Esophagus squamous epithelium (tissue), 5 donors: ENCODE measurements at regions not wholly inside any gene's neighbourhood (a gene's known extent, or its start where the extent isn't known, plus 50 kb on each side); places are given as distances from the start of the nearest gene placed in this dataset.

Experiments
- DNase-seq: peaks from one replicate; lab custom pipeline; 2025; lab: John Stamatoyannopoulos, UW
- H3K27ac ChIP-seq, 4 donors: fragments of 200-600 bp; sonication (generic); one replicate each; pipeline ENCODE4 v1.5.1; 2016 to 2019; ENCODE audit warnings: mild to moderate bottlenecking in 1 of 4
- H3K27me3 ChIP-seq, 4 donors: fragments of 200-600 bp; sonication (generic); 1 replicate in 3 of 4; 2 replicates in 1 of 4; pipeline versions ENCODE4 v1.5.1 to v1.6.0; 2017 to 2021; ENCODE audit warnings: antibody characterized with exemption in 1 of 4
- H3K36me3 ChIP-seq, 3 donors: fragments of 200-600 bp; sonication (generic); one replicate each; pipeline ENCODE4 v1.5.1; 2016 to 2019
- H3K4me1 ChIP-seq, 3 donors: fragments of 200-600 bp; sonication (generic); one replicate each; pipeline ENCODE4 v1.5.1; 2017 to 2019
- H3K4me3 ChIP-seq, 4 donors: fragments of 200-600 bp; sonication (generic); 1 replicate in 3 of 4; 2 replicates in 1 of 4; pipeline ENCODE4 v1.5.1; 2016 to 2019; ENCODE audit warnings: mild to moderate bottlenecking in 2 of 4, moderate library complexity in 1 of 4
- H3K9me3 ChIP-seq, 3 donors: fragments of 200-600 bp; sonication (generic); one replicate each; pipeline ENCODE4 v1.5.1; 2016 to 2019
- CTCF ChIP-seq, 6 experiments: fragments of 450-650 bp in 4 of 6; fragments of 200-600 bp in 2 of 6; sonication (generic) in 2 of 6; IDR thresholded peaks; one replicate each; pipeline ENCODE4 v1.5.1; 2016 to 2019; ENCODE audit warnings: antibody characterized with exemption in 6 of 6, mild to moderate bottlenecking in 4 of 6, moderate library complexity in 4 of 6
- POLR2A ChIP-seq, 4 donors: fragments of 450-650 bp; IDR thresholded peaks; one replicate each; pipeline ENCODE4 v1.6.1; 2017; ENCODE audit warnings: antibody characterized with exemption in 4 of 4, mild to moderate bottlenecking in 4 of 4, moderate library complexity in 3 of 4
- WGBS, 2 donors: methylation state at CpG; one replicate each; pipeline ENCODE4 v1.1.5; 2018; 5-methylcytosine and 5-hydroxymethylcytosine counted together
- intact Hi-C: fragments of 100-400 bp; cut with DNase I; formaldehyde crosslinking; loops from one replicate; pipeline ENCODE4 v1.15.0; 2022
- donor health status: DM: yes; HTN: yes; CAD: no.

GRCh38 chr7:28263622-28264271 is 83.2 kb upstream of the JAZF1 start:
- DNase-seq = no peak
- intact Hi-C loops = no loop called here
- H3K36me3 ChIP-seq = no peaks in the 10 kb centered on the region
- no peaks in the 10 kb centered on the region for H3K4me1 ChIP-seq
- 94 to 96% methylated on average over 9 of the region's 9 CpGs for WGBS, 2 donors
- no peak overlapping the region for H3K4me3 ChIP-seq
- no peaks in the 10 kb centered on the region for H3K27me3 ChIP-seq
- TF ChIP-seq POLR2A (IDR thresholded peaks at IDR 0.05) (no peak), CTCF (IDR thresholded peaks at IDR 0.05) (no peak)
- H3K9me3 ChIP-seq = no peaks in the 10 kb centered on the region
- no peak overlapping the region for H3K27ac ChIP-seq

- Histone ChIP-seq H3K9me3 (no peaks in the 10 kb centered on the region), H3K4me3 (no peak overlapping the region), H3K27ac (no peak overlapping the region), H3K27me3 (no peaks in the 10 kb centered on the region), H3K4me1 (no peaks in the 10 kb centered on the region), H3K36me3 (no peaks in the 10 kb centered on the region)
- no peak for TF ChIP-seq POLR2A (IDR thresholded peaks at IDR 0.05)
- no peak for TF ChIP-seq CTCF (IDR thresholded peaks at IDR 0.05)
- no peak for DNase-seq
- 5 to 24% methylated on average over 2 of the region's 2 CpGs for WGBS, 2 donors
- intact Hi-C loops = no loop called here
Observed at GRCh38 chr7:28266402-28266801, 85.8 kb upstream of the JAZF1 start.

- Histone ChIP-seq H3K27ac (no peak overlapping the region), H3K4me3 (no peak overlapping the region), H3K9me3 (no peaks in the 10 kb centered on the region), H3K4me1 (no peaks in the 10 kb centered on the region), H3K36me3 (no peaks in the 10 kb centered on the region), H3K27me3 (no peaks in the 10 kb centered on the region)
- DNase-seq = no peak
- TF ChIP-seq CTCF (IDR thresholded peaks at IDR 0.05) (no peak), POLR2A (IDR thresholded peaks at IDR 0.05) (no peak)
- intact Hi-C loops = no loop called here
Observed at GRCh38 chr7:28267012-28267411, 86.4 kb upstream of the JAZF1 start.

- Histone ChIP-seq H3K9me3 (no peaks in the 10 kb centered on the region), H3K4me1 (no peaks in the 10 kb centered on the region), H3K4me3 (no peak overlapping the region), H3K36me3 (no peaks in the 10 kb centered on the region), H3K27ac (no peak overlapping the region), H3K27me3 (no peaks in the 10 kb centered on the region)
- TF ChIP-seq POLR2A (IDR thresholded peaks at IDR 0.05) (no peak), CTCF (IDR thresholded peaks at IDR 0.05) (no peak)
- intact Hi-C loops = no loop called here
- no peak for DNase-seq
- WGBS, 2 donors = 50% methylated on average over 1 of the region's 1 CpG
Observed at GRCh38 chr7:28269700-28270361, 89.2 kb upstream of the JAZF1 start.

- TF ChIP-seq CTCF (IDR thresholded peaks at IDR 0.05) (no peak), POLR2A (IDR thresholded peaks at IDR 0.05) (no peak)
Observed at GRCh38 chr7:28270536-28270935, 89.9 kb upstream of the JAZF1 start.

More at GRCh38 chr7:28270536-28270935, 89.9 kb upstream of the JAZF1 start:
- H3K4me3 ChIP-seq = no peak overlapping the region
- DNase-seq = no peak
- no peak overlapping the region for H3K27ac ChIP-seq
- intact Hi-C loops = no loop called here
- WGBS, 2 donors = 93 to 96% methylated on average over 3 to 5 of the region's 11 CpGs
- H3K9me3 ChIP-seq = no peaks in the 10 kb centered on the region
- no peaks in the 10 kb centered on the region for H3K4me1 ChIP-seq
- H3K27me3 ChIP-seq = no peaks in the 10 kb centered on the region
- H3K36me3 ChIP-seq = no peaks in the 10 kb centered on the region
